ENCODE measurements at regions not wholly inside any gene's neighbourhood (a gene's known extent, or its start where the extent isn't known, plus 50 kb on each side); places are given as distances from the start of the nearest gene placed in this dataset.

GRCh38 chr14:96683562-96684289 lies 113.5 kb upstream of the VRK1 start:
- TF ChIP-seq EZH2phosphoT487 (conservative IDR thresholded peaks at IDR 0.05; ENCODE audit: low read length) (no peak), CTCF (IDR thresholded peaks at IDR 0.05; ENCODE audit: insufficient read depth, low read length, poor library complexity, severe bottlenecking) (no peak)
- no peak overlapping the region for H3K4me2 ChIP-seq (ENCODE audit: low read depth, low read length, poor library complexity, severe bottlenecking)
- H3K27ac ChIP-seq (ENCODE audit: low read depth, low read length): no peak overlapping the region
- H3K9me2 ChIP-seq (replicated peaks; ENCODE audit: insufficient read depth, low read length): no peaks in the 10 kb centered on the region
- H3K79me2 ChIP-seq (ENCODE audit: insufficient read depth, low read length): no peaks in the 10 kb centered on the region
- H3F3A ChIP-seq (ENCODE audit: insufficient read depth): no peaks in the 10 kb centered on the region
- no peaks in the 10 kb centered on the region for H4K20me1 ChIP-seq (ENCODE audit: low read depth, low read length)
- no peak overlapping the region for H2AFZ ChIP-seq (ENCODE audit: low read depth, low read length, severe bottlenecking)
- H3K4me3 ChIP-seq (ENCODE audit: insufficient read depth, low read length, poor library complexity, severe bottlenecking): no peak overlapping the region
- H3K27me3 ChIP-seq (ENCODE audit: low read length): no peaks in the 10 kb centered on the region
- H3K9ac ChIP-seq (ENCODE audit: low read length): no peak overlapping the region
- no peaks in the 10 kb centered on the region for H3K9me3 ChIP-seq (ENCODE audit: insufficient read depth, low read length)
- H3K36me3 ChIP-seq (ENCODE audit: low read length): no peaks in the 10 kb centered on the region

- no peaks in the 10 kb centered on the region for H3K27me3 ChIP-seq (ENCODE audit: low read length)
- H3K9ac ChIP-seq (ENCODE audit: low read length): no peak overlapping the region
- H2AFZ ChIP-seq (ENCODE audit: low read depth, low read length, severe bottlenecking): no peak overlapping the region
- H3K4me3 ChIP-seq (ENCODE audit: insufficient read depth, low read length, poor library complexity, severe bottlenecking): no peak overlapping the region
- H3F3A ChIP-seq (ENCODE audit: insufficient read depth): no peaks in the 10 kb centered on the region
- H3K79me2 ChIP-seq (ENCODE audit: insufficient read depth, low read length): no peaks in the 10 kb centered on the region
- H3K36me3 ChIP-seq (ENCODE audit: low read length): no peaks in the 10 kb centered on the region
- H3K9me3 ChIP-seq (ENCODE audit: insufficient read depth, low read length): no peaks in the 10 kb centered on the region
- no peak overlapping the region for H3K4me2 ChIP-seq (ENCODE audit: low read depth, low read length, poor library complexity, severe bottlenecking)
- no peak for TF ChIP-seq EZH2phosphoT487 (conservative IDR thresholded peaks at IDR 0.05; ENCODE audit: low read length)
- no peak for TF ChIP-seq CTCF (IDR thresholded peaks at IDR 0.05; ENCODE audit: insufficient read depth, low read length, poor library complexity, severe bottlenecking)
- H3K27ac ChIP-seq (ENCODE audit: low read depth, low read length): no peak overlapping the region
- no peaks in the 10 kb centered on the region for H3K9me2 ChIP-seq (replicated peaks; ENCODE audit: insufficient read depth, low read length)
- H4K20me1 ChIP-seq (ENCODE audit: low read depth, low read length): no peaks in the 10 kb centered on the region
Observed at GRCh38 chr14:96686126-96686525, 111.1 kb upstream of the VRK1 start.

DNA sequence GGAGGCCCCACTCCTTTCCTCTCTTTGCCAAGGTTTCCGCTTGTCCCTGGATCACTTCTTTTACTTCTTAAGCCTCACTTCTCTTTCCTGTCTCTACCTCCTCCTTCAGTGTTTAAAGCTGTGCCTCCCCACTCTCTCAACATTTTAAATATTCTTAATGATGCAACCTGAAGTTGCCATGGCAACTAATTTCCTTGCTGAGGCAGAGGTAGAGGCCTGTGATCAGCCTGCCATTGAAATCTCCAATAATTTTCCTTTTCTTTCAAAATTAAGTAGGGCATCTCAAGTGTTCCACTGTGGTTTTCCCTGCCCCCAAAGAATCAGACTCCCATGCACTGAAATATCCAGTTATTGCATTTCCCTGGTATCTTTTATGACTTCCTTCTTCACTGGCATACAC lies 108.6 kb upstream of the VRK1 start:
- Histone ChIP-seq H4K20me1 (ENCODE audit: low read depth, low read length) (no peaks in the 10 kb centered on the region), H3K27me3 (ENCODE audit: low read length) (no peaks in the 10 kb centered on the region), H3K36me3 (ENCODE audit: low read length) (no peaks in the 10 kb centered on the region), H3K9me2 (replicated peaks; ENCODE audit: insufficient read depth, low read length) (no peaks in the 10 kb centered on the region), H2AFZ (ENCODE audit: low read depth, low read length, severe bottlenecking) (no peak overlapping the region), H3K27ac (ENCODE audit: low read depth, low read length) (no peak overlapping the region), H3K4me2 (ENCODE audit: low read depth, low read length, poor library complexity, severe bottlenecking) (no peak overlapping the region), H3K79me2 (ENCODE audit: insufficient read depth, low read length) (no peaks in the 10 kb centered on the region), H3F3A (ENCODE audit: insufficient read depth) (no peaks in the 10 kb centered on the region), H3K9ac (ENCODE audit: low read length) (no peak overlapping the region), H3K9me3 (ENCODE audit: insufficient read depth, low read length) (no peaks in the 10 kb centered on the region), H3K4me3 (ENCODE audit: insufficient read depth, low read length, poor library complexity, severe bottlenecking) (no peak overlapping the region)
- TF ChIP-seq CTCF (IDR thresholded peaks at IDR 0.05; ENCODE audit: insufficient read depth, low read length, poor library complexity, severe bottlenecking) (no peak), EZH2phosphoT487 (conservative IDR thresholded peaks at IDR 0.05; ENCODE audit: low read length) (no peak)

Measured in SU-DHL-6 (cell line).